Skeletal muscle satellite cell (primary cell): ENCODE measurements at regions not wholly inside any gene's neighbourhood (a gene's known extent, or its start where the extent isn't known, plus 50 kb on each side); places are given as distances from the start of the nearest gene placed in this dataset.

ENCODE experiments used
- H3K27me3 ChIP-seq: 2 replicates; pipeline ENCODE4 v1.7.0; 2013; ENCODE audit warnings: low read length; ENCODE audit not compliant: control insufficient read depth, insufficient read depth
- H3K36me3 ChIP-seq: 2 replicates; pipeline ENCODE4 v1.7.0; 2013; ENCODE audit warnings: mild to moderate bottlenecking, control low read depth, low read length; ENCODE audit not compliant: insufficient read depth
- H3K4me1 ChIP-seq: 2 replicates; pipeline ENCODE4 v1.7.0; 2013; ENCODE audit warnings: low read length; ENCODE audit not compliant: control insufficient read depth, insufficient read depth
- H3K4me2 ChIP-seq: 2 replicates; pipeline ENCODE4 v1.7.0; 2013; ENCODE audit warnings: mild to moderate bottlenecking, low read length
- H3K4me3 ChIP-seq: 2 replicates; pipeline ENCODE4 v1.7.0; 2013; ENCODE audit warnings: low read length
- H3K9ac ChIP-seq: 2 replicates; pipeline ENCODE4 v1.7.0; 2013; ENCODE audit warnings: mild to moderate bottlenecking, low read depth, low read length, moderate library complexity
- H3K9me3 ChIP-seq: replicated peaks from 2 replicates; pipeline ENCODE4 v1.7.0; 2013; ENCODE audit warnings: mild to moderate bottlenecking, control low read depth, low read length

DNA sequence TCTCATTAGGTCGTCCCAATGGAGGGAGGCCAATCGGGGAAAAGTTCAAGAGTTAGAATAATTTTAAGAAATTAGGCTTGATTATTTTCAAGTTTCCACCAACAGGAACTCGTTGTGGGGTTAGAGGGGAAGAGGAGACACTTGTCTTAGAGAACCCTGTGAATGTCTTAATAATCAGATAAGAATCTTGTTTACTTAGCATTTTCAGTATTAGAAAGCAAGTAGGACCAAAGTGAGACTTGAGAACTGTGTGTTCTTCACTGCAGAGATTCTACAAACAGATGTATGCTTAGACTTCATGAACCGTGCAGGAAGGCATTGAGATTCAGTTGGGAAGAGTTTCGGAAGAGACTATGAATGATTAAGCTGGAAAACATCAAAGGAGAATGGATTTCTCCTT lies 69.0 kb upstream of the HMHB1 start:
- no peak overlapping the region for H3K9ac ChIP-seq
- H3K27me3 ChIP-seq, result no peaks in the 10 kb centered on the region
- no peak overlapping the region for H3K4me2 ChIP-seq
- no peak overlapping the region for H3K4me3 ChIP-seq
- H3K9me3 ChIP-seq, result no peaks in the 10 kb centered on the region
- no peaks in the 10 kb centered on the region for H3K36me3 ChIP-seq
- no peaks in the 10 kb centered on the region for H3K4me1 ChIP-seq

DNA sequence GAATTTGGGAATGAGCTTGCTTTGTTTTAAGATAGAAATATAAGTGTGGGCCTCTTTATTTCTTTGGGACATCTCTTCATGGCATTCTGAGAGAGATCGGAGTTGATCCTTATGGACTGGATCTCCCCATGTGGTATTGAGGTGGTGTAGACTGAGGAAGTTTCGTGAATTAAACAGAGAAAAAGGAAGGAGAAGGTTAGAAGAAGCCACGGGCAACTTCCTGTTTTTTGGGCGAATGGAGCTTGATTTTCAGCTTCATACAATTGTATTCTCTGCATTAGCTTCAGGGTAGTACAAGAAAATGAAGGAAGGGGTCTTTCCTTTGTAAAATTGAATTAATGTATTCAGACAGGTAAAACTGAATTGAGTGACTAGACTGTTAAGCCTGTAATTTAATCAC lies 70.5 kb upstream of the HMHB1 start:
- H3K36me3 ChIP-seq, result no peaks in the 10 kb centered on the region
- no peaks in the 10 kb centered on the region for H3K9me3 ChIP-seq
- H3K27me3 ChIP-seq, result no peaks in the 10 kb centered on the region
- H3K4me2 ChIP-seq, result no peak overlapping the region
- H3K9ac ChIP-seq, result no peak overlapping the region
- H3K4me1 ChIP-seq, result no peaks in the 10 kb centered on the region
- no peak overlapping the region for H3K4me3 ChIP-seq

DNA sequence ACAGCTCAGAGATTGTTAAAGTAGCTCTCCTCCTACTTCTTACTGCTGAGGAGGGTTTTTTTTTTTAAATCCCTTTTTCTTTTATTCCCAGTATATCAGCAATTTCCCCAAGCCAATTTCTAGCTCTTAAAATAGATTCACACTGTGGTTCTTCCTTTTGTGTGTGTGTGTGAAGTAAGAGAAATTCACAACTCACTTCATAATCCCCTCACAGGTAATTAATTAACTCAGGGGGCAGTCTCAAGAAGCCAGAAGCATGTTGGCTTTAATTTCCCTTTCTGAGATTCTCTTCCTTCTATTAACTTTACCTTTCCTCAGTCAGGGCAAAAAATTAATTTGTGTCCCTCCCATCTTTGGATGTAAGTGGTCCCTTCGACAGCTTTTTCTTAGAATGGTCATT lies 71.0 kb upstream of the HMHB1 start:
- no peaks in the 10 kb centered on the region for H3K4me1 ChIP-seq
- H3K9ac ChIP-seq, result no peak overlapping the region
- no peaks in the 10 kb centered on the region for H3K9me3 ChIP-seq
- H3K27me3 ChIP-seq, result no peaks in the 10 kb centered on the region
- H3K4me3 ChIP-seq, result no peak overlapping the region
- no peak overlapping the region for H3K4me2 ChIP-seq
- no peaks in the 10 kb centered on the region for H3K36me3 ChIP-seq

DNA sequence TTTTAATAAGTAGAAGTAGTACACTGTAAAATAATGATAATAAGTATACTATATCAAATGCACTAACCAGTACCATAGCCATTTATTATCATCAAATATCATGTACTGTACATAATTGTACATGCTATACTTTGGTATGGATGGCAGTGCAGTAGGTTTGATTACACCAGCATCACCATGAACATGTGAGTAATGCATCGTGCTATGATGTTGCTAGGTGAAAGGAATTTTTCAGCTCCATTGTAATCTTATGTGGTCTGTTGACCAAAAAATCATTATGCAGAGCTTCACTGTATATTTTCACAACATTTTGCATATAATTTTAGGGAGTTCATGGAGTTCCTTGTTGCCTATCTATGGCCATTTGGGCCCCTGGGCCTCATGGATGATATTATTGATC lies 72.2 kb upstream of the HMHB1 start:
- Histone ChIP-seq H3K4me1 (no peaks in the 10 kb centered on the region), H3K4me2 (no peak overlapping the region), H3K9me3 (no peaks in the 10 kb centered on the region), H3K27me3 (no peaks in the 10 kb centered on the region), H3K9ac (no peak overlapping the region), H3K4me3 (no peak overlapping the region), H3K36me3 (no peaks in the 10 kb centered on the region)

DNA sequence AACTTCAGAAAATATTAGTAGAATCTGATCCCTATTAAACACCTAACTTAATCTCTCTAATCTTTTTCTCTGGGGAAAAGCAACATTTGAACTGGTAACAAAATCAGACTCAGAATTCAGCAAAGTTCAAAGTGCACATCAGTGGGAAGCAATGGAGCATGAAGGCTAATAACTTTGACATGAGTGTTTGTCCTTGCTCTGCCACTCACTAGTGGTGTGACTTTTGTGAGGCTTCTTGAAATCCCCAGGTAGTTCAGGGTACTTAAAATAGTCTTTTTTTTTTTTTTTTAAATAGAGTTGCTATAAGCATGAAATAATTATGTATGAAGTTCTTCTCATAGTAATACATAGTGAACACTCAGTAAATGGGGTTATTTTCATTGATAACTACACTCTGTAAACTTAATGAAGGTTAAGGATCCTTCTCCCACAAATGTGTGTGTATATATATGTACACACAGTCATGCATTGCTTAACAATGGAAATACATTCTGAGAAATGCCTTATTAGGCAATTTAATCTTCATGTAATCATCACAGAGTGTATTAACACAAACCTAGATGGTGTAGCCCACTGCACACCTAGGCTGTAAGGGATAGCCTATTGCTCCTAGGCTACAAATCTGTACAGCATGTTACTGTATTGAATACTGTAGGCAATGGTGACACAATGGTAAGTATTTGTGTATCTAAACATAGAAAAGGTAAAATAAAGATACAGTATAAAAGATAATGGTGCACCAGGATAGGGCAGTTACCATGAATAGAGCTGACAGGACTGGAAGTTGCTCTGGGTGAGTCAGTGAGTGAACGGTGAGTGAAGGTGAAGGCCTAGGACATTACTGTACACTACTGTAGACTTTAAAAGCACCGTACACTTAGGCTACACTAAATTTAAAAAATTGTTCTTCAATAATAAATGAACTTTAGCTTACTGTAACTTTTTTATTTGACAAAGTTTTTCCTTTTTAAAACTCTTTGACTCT lies 73.3 kb upstream of the HMHB1 start:
- no peaks in the 10 kb centered on the region for H3K27me3 ChIP-seq
- no peak overlapping the region for H3K9ac ChIP-seq
- no peaks in the 10 kb centered on the region for H3K4me1 ChIP-seq
- H3K4me3 ChIP-seq, result no peak overlapping the region
- no peaks in the 10 kb centered on the region for H3K36me3 ChIP-seq
- H3K9me3 ChIP-seq, result no peaks in the 10 kb centered on the region
- H3K4me2 ChIP-seq, result peak overlapping the region; percentile 3

DNA sequence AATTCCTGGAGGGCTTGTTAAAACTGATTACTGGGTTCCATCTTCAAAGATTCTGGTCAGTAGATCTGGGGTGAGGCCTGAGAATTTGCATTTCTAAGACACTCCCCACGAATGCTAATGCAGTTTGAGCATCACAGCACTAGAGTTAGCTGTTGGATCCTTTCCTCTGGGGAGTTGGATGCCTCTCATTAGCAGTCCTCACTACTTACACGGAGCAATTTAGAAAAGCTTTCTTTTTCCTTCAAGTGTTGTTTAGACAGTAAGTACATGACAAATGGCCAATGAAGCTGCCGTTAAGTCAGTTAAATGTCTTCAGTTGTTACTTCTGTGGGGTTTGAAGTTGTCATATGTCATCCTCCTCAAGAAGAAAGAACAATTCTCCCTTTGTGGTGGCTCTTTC lies 74.9 kb upstream of the HMHB1 start:
- Histone ChIP-seq H3K27me3 (no peaks in the 10 kb centered on the region), H3K9me3 (no peaks in the 10 kb centered on the region), H3K4me1 (no peaks in the 10 kb centered on the region), H3K4me2 (no peak overlapping the region), H3K4me3 (no peak overlapping the region), H3K36me3 (no peaks in the 10 kb centered on the region), H3K9ac (no peak overlapping the region)

DNA sequence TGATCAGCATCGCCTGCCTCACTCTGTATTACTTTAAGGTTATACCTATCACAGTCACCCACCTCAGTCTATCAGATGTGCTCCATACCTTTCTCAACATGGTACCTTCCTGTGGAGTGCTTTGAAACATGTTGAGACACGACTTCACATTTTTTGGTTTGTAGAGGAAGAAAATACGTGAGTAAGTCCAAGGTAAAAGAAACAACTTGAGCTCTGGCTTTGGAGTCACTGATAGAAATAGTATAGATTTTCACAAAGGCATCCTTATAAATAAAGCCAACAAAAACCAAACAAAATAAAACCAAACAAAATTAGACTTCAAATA lies 77.5 kb upstream of the HMHB1 start:
- Histone ChIP-seq H3K27me3 (no peaks in the 10 kb centered on the region), H3K4me2 (no peak overlapping the region)

DNA sequence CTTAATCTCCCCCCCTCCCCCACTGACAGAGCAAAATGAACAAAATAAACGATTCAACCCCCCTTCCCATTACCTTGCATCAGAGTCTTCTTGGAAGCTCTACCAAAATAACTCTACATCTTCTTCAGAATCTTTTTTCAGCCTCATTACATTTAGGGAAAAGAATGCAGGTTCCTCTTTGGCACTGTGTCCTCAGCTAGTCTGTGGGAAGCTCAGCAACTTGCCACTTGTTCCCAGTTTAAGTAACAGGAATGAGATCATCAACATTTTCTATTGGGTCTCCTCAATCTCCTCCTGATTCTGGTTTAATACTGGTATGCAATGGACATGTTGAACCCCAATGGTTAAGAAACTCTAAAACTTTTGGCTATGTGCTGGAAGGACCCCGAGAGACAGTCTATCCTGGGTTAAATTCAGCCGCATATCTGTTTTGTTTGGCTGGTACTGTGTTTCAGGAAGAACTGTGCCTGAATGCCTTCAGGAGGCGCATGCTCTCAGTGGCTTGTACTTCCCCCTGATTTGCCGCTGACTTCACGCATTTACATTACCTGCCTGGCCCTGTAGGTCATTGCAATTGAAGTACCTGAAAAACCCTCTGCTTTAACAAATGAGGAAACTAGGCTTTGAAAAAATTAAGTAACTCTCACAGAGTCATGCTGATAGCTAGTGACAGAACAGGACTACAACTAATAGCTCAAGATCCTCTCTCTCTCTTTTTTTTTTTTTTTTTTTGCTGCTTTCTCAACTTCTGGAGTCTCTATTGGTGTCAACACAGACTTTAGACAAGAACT lies 78.1 kb upstream of the HMHB1 start:
- Histone ChIP-seq H3K36me3 (no peaks in the 10 kb centered on the region), H3K4me2 (no peak overlapping the region), H3K9me3 (no peaks in the 10 kb centered on the region), H3K4me3 (no peak overlapping the region), H3K4me1 (no peaks in the 10 kb centered on the region), H3K27me3 (no peaks in the 10 kb centered on the region), H3K9ac (no peak overlapping the region)

More for the DNA sequence above, 77.5 kb upstream of the HMHB1 start:
- H3K4me3 ChIP-seq, result no peak overlapping the region
- H3K4me1 ChIP-seq, result no peaks in the 10 kb centered on the region
- no peaks in the 10 kb centered on the region for H3K9me3 ChIP-seq
- no peak overlapping the region for H3K9ac ChIP-seq
- no peaks in the 10 kb centered on the region for H3K36me3 ChIP-seq

DNA sequence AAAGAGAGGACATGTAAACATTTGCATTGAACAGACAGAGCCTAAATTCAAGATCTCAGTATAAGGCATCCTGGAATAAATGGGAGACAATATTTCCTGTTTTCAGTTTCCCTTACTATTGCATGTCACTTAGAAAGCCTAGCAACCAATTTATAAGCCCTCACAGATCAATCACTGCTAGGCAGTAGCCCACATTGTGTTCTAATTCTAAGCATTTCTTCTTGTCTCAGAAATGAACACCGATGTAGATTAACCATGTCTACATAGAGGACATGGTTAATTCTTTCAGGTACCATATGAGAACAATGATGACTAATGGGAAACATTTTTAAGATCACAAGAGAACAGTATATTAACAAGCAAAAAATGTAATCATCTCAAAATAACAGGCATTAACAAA lies 79.6 kb upstream of the HMHB1 start:
- H3K4me1 ChIP-seq, result no peaks in the 10 kb centered on the region
- no peaks in the 10 kb centered on the region for H3K27me3 ChIP-seq
- no peaks in the 10 kb centered on the region for H3K9me3 ChIP-seq
- no peak overlapping the region for H3K4me2 ChIP-seq
- no peaks in the 10 kb centered on the region for H3K36me3 ChIP-seq
- no peak overlapping the region for H3K4me3 ChIP-seq
- H3K9ac ChIP-seq, result no peak overlapping the region

DNA sequence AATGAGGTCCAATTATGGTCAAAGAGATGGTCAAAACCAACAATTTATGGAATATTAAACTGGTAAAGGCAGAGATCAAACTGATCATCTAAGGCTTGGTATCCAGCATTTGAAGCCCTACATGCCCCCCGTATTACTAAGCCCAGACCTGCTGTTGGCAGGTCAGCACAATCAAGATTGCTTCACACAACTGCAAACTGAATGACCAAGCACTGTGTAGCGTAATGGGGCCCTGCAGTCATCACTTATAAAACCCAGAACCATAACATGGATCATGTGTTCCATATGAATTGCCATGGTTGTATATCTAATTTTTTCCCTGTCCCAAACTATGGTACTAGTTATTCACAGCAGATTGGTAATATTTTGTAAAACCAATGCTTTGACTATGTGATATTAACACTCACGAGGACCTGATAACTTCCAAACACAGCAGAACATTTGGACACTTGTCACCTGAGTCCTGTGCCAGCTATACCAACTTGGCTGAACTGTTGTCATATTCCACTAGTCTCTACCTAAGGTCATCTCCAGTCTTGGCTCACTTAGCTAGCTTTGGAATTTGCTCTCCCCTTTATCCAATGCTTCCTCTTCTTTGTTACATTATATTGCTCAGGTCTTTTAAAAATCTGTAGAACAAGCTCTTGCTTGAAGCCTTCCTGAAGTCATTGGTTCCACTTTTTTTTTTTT lies 81.7 kb upstream of the HMHB1 start:
- Histone ChIP-seq H3K9ac (no peak overlapping the region), H3K4me1 (no peaks in the 10 kb centered on the region), H3K4me2 (no peak overlapping the region), H3K36me3 (no peaks in the 10 kb centered on the region), H3K27me3 (no peaks in the 10 kb centered on the region), H3K4me3 (no peak overlapping the region), H3K9me3 (no peaks in the 10 kb centered on the region)

DNA sequence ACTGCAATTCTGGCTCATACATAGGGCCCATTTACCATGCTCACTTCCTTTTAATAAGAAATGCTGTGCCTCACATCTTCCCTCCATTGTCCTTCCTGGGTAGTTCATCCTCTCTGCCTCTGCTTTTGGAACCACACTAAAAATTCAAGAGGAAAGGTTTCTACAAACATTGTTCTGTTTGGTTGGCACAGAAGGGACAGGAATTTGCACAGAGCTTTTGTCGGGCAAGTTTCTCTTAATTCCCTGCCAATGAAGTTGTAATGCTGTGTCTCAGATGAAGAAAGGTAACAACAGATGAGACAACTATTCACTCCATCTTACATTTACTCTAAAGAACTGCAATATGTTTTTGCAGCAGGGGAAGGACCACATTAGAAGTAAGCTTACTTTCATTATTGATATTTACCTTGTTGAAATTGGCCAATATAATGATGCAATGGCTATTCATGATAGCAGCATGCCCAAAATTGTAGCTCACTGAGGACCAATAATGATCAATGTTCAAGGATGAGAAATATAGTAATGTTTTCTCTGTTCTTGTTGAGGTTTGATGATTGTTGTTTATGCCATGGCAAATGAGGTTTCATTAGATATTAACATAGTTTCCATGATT lies 82.5 kb upstream of the HMHB1 start:
- no peaks in the 10 kb centered on the region for H3K36me3 ChIP-seq
- H3K9me3 ChIP-seq, result no peaks in the 10 kb centered on the region
- no peak overlapping the region for H3K4me2 ChIP-seq
- H3K4me1 ChIP-seq, result no peaks in the 10 kb centered on the region
- no peaks in the 10 kb centered on the region for H3K27me3 ChIP-seq
- no peak overlapping the region for H3K4me3 ChIP-seq
- no peak overlapping the region for H3K9ac ChIP-seq
